HCT116 (cell line): ENCODE measurements at regions not wholly inside any gene's neighbourhood (a gene's known extent, or its start where the extent isn't known, plus 50 kb on each side); places are given as distances from the start of the nearest gene placed in this dataset.

Experiments
- CEBPB ChIP-seq: IDR thresholded peaks from 2 replicates; pipeline ENCODE4 v1.6.1; 2012; ENCODE audit warnings: low read depth
- CTCF ChIP-seq, 3 experiments: fragments of 200-600 bp in 1 of 3; sonication (generic) in 1 of 3; IDR thresholded peaks in 2 of 3; conservative IDR thresholded peaks in 1 of 3; 2 replicates each; pipeline ENCODE4 v1.5.1; 2012 to 2017; ENCODE audit warnings: low read depth in 2 of 3, low read length in 2 of 3, antibody characterized with exemption in 1 of 3, borderline replicate concordance in 1 of 3, control low read depth in 1 of 3, mild to moderate bottlenecking in 1 of 3, mixed read lengths in 1 of 3, mixed run types in 1 of 3, moderate library complexity in 1 of 3; ENCODE audit not compliant: insufficient read depth in 1 of 3
- EZH2 ChIP-seq: fragments of 200-600 bp; sonication (generic); IDR thresholded peaks from 2 replicates; pipeline ENCODE4 v1.6.1; 2017; ENCODE audit warnings: antibody characterized with exemption, mixed run types
- MAX ChIP-seq: IDR thresholded peaks from 2 replicates; pipeline ENCODE4 v1.6.1; 2012
- POLR2A ChIP-seq: IDR thresholded peaks from 2 replicates; pipeline ENCODE4 v1.7.0; 2011; ENCODE audit warnings: borderline replicate concordance; ENCODE audit not compliant: insufficient read depth, insufficient read length; ENCODE audit errors: extremely low read depth

DNA sequence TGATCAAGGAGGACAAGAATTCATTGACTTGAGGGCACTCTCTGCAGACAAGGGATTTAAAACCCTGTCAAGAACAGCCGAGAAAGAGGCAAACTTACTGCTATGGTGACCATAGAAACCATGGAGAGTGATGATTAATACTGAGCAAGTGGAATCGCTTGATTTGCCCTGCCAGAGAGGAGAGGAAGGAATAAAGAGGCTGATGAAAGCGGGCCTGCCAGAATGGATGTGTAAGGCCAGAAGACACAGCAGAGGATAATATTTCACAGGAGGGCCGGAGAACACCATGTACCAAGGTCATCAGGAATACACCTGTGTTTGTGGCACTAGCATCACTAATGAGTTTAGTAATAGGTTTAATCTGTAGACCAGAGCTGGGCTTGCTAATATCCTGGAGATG, 221.8 kb upstream of the DCN start:
- TF ChIP-seq POLR2A (no peak), EZH2 (no peak), CTCF (IDR thresholded peaks at IDR 0.05 in 2 of 3, conservative IDR thresholded peaks at IDR 0.05 in 1 of 3; ENCODE audit: borderline replicate concordance in 1 of 3, insufficient read depth in 1 of 3, low read depth in 2 of 3, low read length in 2 of 3) (no peak), CEBPB (no peak), MAX (no peak)
